ENCODE measurements at regions not wholly inside any gene's neighbourhood (a gene's known extent, or its start where the extent isn't known, plus 50 kb on each side); places are given as distances from the start of the nearest gene placed in this dataset.

GRCh38 chr1:181356505-181357340 is 126.6 kb upstream of the CACNA1E start:
- Mint-ChIP-seq H3K36me3 (no peaks in the 10 kb centered on the region), H3K9me3 (no peaks in the 10 kb centered on the region), H3K27ac (no peak overlapping the region)
- ATAC-seq (no peak), DNase-seq (ENCODE audit: low spot score in 2 of 2) (no peak)

GRCh38 chr1:181359012-181359411 is 124.3 kb upstream of the CACNA1E start:
- ATAC-seq (no peak), DNase-seq (ENCODE audit: low spot score in 2 of 2) (no peak)
- no peak overlapping the region for H3K27ac Mint-ChIP-seq
- no peaks in the 10 kb centered on the region for H3K36me3 Mint-ChIP-seq
- H3K9me3 Mint-ChIP-seq, result no peaks in the 10 kb centered on the region

GRCh38 chr1:181364801-181365200 is 118.5 kb upstream of the CACNA1E start:
- no peak for ATAC-seq
- H3K9me3 Mint-ChIP-seq, result no peaks in the 10 kb centered on the region
- no peak for DNase-seq (ENCODE audit: low spot score in 2 of 2)

GRCh38 chr1:181366910-181367309 is 116.4 kb upstream of the CACNA1E start:
- peaks cover 0 to 2% of the 10 kb centered on the region in 2 donors for H3K9me3 Mint-ChIP-seq

More at GRCh38 chr1:181364801-181365200, 118.5 kb upstream of the CACNA1E start:
- Mint-ChIP-seq H3K36me3 (no peaks in the 10 kb centered on the region), H3K27ac (no peak overlapping the region)

GRCh38 chr1:181369416-181369815 is 113.9 kb upstream of the CACNA1E start:
- DNase-seq (ENCODE audit: low spot score in 2 of 2) (no peak), ATAC-seq (no peak)
- peaks cover 0 to 6% of the 10 kb centered on the region in 2 donors for H3K9me3 Mint-ChIP-seq
- no peaks in the 10 kb centered on the region for H3K36me3 Mint-ChIP-seq
- no peak overlapping the region for H3K27ac Mint-ChIP-seq

More at GRCh38 chr1:181366910-181367309, 116.4 kb upstream of the CACNA1E start:
- no peak for ATAC-seq
- no peak overlapping the region for H3K27ac Mint-ChIP-seq
- no peaks in the 10 kb centered on the region for H3K36me3 Mint-ChIP-seq
- DNase-seq (ENCODE audit: low spot score in 2 of 2), result no peak

GRCh38 chr1:181383695-181384094 is 99.6 kb upstream of the CACNA1E start:
- Mint-ChIP-seq H3K36me3 (no peaks in the 10 kb centered on the region), H3K27ac (no peak overlapping the region), H3K9me3 (no peaks in the 10 kb centered on the region)
- DNase-seq (ENCODE audit: low spot score in 2 of 2) (no peak), ATAC-seq (no peak)

GRCh38 chr1:181386340-181386739 is 97.0 kb upstream of the CACNA1E start:
- no peak for DNase-seq (ENCODE audit: low spot score in 2 of 2)
- H3K27ac Mint-ChIP-seq, result no peak overlapping the region
- H3K9me3 Mint-ChIP-seq, result peaks cover 0 to 3% of the 10 kb centered on the region in 2 donors
- H3K36me3 Mint-ChIP-seq, result no peaks in the 10 kb centered on the region
- ATAC-seq, result no peak

- peaks cover 0 to 3% of the 10 kb centered on the region in 2 donors for H3K9me3 Mint-ChIP-seq
Measured at GRCh38 chr1:181386951-181387350, 96.4 kb upstream of the CACNA1E start.

GRCh38 chr1:181387702-181388101 is 95.6 kb upstream of the CACNA1E start:
- Mint-ChIP-seq H3K36me3 (no peaks in the 10 kb centered on the region), H3K9me3 (peaks cover 0 to 3% of the 10 kb centered on the region in 2 donors)

More at GRCh38 chr1:181386951-181387350, 96.4 kb upstream of the CACNA1E start:
- Mint-ChIP-seq H3K27ac (no peak overlapping the region), H3K36me3 (no peaks in the 10 kb centered on the region)
- DNase-seq (ENCODE audit: low spot score in 2 of 2), result no peak
- no peak for ATAC-seq

GRCh38 chr1:181390410-181391077 is 92.8 kb upstream of the CACNA1E start:
- DNase-seq (ENCODE audit: low spot score in 2 of 2) (no peak), ATAC-seq (no peak)
- H3K27ac Mint-ChIP-seq, result no peak overlapping the region
- no peaks in the 10 kb centered on the region for H3K36me3 Mint-ChIP-seq
- peaks cover 0 to 3% of the 10 kb centered on the region in 2 donors for H3K9me3 Mint-ChIP-seq

More at GRCh38 chr1:181387702-181388101, 95.6 kb upstream of the CACNA1E start:
- DNase-seq (ENCODE audit: low spot score in 2 of 2) (no peak), ATAC-seq (no peak)
- no peak overlapping the region for H3K27ac Mint-ChIP-seq

GRCh38 chr1:181391301-181391900 is 91.9 kb upstream of the CACNA1E start:
- Mint-ChIP-seq H3K36me3 (no peaks in the 10 kb centered on the region), H3K27ac (no peak overlapping the region), H3K9me3 (peaks cover 0 to 3% of the 10 kb centered on the region in 2 donors)
- no peak for DNase-seq (ENCODE audit: low spot score in 2 of 2)
- no peak for ATAC-seq

GRCh38 chr1:181392133-181392532 is 91.2 kb upstream of the CACNA1E start:
- Mint-ChIP-seq H3K36me3 (no peaks in the 10 kb centered on the region), H3K9me3 (peaks cover 0 to 3% of the 10 kb centered on the region in 2 donors), H3K27ac (peak overlapping the region in 1 of 2 donors; percentile 79)
- no peak for DNase-seq (ENCODE audit: low spot score in 2 of 2)
- no peak for ATAC-seq

GRCh38 chr1:181392613-181393220 is 90.6 kb upstream of the CACNA1E start:
- ATAC-seq, result peak; percentile 34 to 41
- Mint-ChIP-seq H3K27ac (peak overlapping the region in 1 of 2 donors; percentile 79), H3K9me3 (peaks cover 0 to 3% of the 10 kb centered on the region in 2 donors), H3K36me3 (no peaks in the 10 kb centered on the region)
- DNase-seq (ENCODE audit: low spot score in 2 of 2), result no peak

- no peaks in the 10 kb centered on the region for H3K9me3 Mint-ChIP-seq
- no peak for ATAC-seq
- H3K27ac Mint-ChIP-seq, result no peak overlapping the region
- no peaks in the 10 kb centered on the region for H3K36me3 Mint-ChIP-seq
- DNase-seq (ENCODE audit: low spot score in 2 of 2), result no peak
Measured at GRCh38 chr1:181394766-181395165, 88.6 kb upstream of the CACNA1E start.

- H3K27ac Mint-ChIP-seq, result no peak overlapping the region
- H3K9me3 Mint-ChIP-seq, result no peaks in the 10 kb centered on the region
- ATAC-seq, result peak; percentile 77 to 84
- H3K36me3 Mint-ChIP-seq, result no peaks in the 10 kb centered on the region
- peak; percentile 66 to 76 for DNase-seq (ENCODE audit: low spot score in 2 of 2)
Measured at GRCh38 chr1:181396171-181396670, 87.1 kb upstream of the CACNA1E start.

- no peak overlapping the region for H3K27ac Mint-ChIP-seq
- DNase-seq (ENCODE audit: low spot score in 2 of 2), result no peak
- no peak for ATAC-seq
- no peaks in the 10 kb centered on the region for H3K36me3 Mint-ChIP-seq
- no peaks in the 10 kb centered on the region for H3K9me3 Mint-ChIP-seq
Measured at GRCh38 chr1:181396811-181397210, 86.5 kb upstream of the CACNA1E start.
